Colonic mucosa (tissue), 4 donors: ENCODE measurements at regions not wholly inside any gene's neighbourhood (a gene's known extent, or its start where the extent isn't known, plus 50 kb on each side); places are given as distances from the start of the nearest gene placed in this dataset.

ENCODE experiments used
- DNase-seq: peaks from one replicate; pipeline ENCODE4 v3.0.0-alpha.2; 2020
- H3K27ac ChIP-seq: fragments of 200-600 bp; one replicate; pipeline ENCODE4 v1.8.0; 2021
- H3K27me3 ChIP-seq: fragments of 200-600 bp; one replicate; pipeline ENCODE4 v1.8.0; 2021
- H3K36me3 ChIP-seq: fragments of 200-600 bp; one replicate; pipeline ENCODE4 v1.8.0; 2021
- H3K4me1 ChIP-seq: fragments of 200-600 bp; one replicate; pipeline ENCODE4 v1.8.0; 2021; ENCODE audit warnings: mild to moderate bottlenecking
- H3K4me3 ChIP-seq: fragments of 200-600 bp; one replicate; pipeline ENCODE4 v1.8.0; 2021
- H3K9ac ChIP-seq, 2 donors: one replicate each; pipeline ENCODE4 v1.7.0; 2013; ENCODE audit warnings: control low read depth in 2 of 2, low read depth in 2 of 2, low read length in 2 of 2
- H3K9me3 ChIP-seq: fragments of 200-600 bp; one replicate; pipeline ENCODE4 v1.8.0; 2021
- CTCF ChIP-seq: fragments of 200-600 bp; IDR thresholded peaks from one replicate; pipeline ENCODE4 v1.8.0; 2022; ENCODE audit warnings: antibody characterized with exemption, mild to moderate bottlenecking
- intact Hi-C: fragments of 100-400 bp; cut with DNase I; formaldehyde crosslinking; loops from one replicate; pipeline ENCODE4 v1.14.1; 2022
- donor health status: healthy.
- donor health status: DM: no; HTN: no; CAD: no.
- donor health status: DM: no; HTN: no; CAD: no.

- H3K36me3 ChIP-seq: no peaks in the 10 kb centered on the region
- intact Hi-C loops: no loop called here
- no peak overlapping the region for H3K9ac ChIP-seq
- no peaks in the 10 kb centered on the region for H3K27me3 ChIP-seq
- H3K9me3 ChIP-seq: no peaks in the 10 kb centered on the region
- no peak overlapping the region for H3K4me3 ChIP-seq
- no peak for DNase-seq
- no peaks in the 10 kb centered on the region for H3K4me1 ChIP-seq
- TF ChIP-seq CTCF: no peak
- no peak overlapping the region for H3K27ac ChIP-seq
Measured at GRCh38 chr3:103189941-103190340, 755.1 kb downstream of the ZPLD1 start.

DNA sequence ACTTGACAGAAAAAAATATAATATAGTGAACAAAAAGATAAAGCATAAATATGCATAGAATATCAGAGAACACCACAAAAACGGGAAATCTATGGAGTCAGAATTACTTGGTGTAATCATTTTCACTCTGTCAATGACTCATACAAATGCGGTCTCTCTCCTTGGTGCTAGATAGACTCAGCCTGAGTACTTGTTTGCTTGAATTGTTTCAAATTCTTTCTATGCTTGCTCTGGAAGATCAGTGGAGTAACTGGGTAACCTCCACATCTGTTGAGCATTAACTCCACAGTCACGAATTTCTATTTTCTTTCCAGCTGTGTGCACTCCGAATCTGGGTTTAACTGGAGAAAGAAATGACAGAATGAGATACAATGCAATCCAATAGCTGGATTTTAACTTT lies 760.4 kb downstream of the ZPLD1 start:
- H3K27ac ChIP-seq: no peak overlapping the region
- H3K9me3 ChIP-seq: no peaks in the 10 kb centered on the region
- no peaks in the 10 kb centered on the region for H3K4me1 ChIP-seq
- H3K27me3 ChIP-seq: no peaks in the 10 kb centered on the region
- intact Hi-C loops: no loop called here
- no peak overlapping the region for H3K9ac ChIP-seq
- no peaks in the 10 kb centered on the region for H3K36me3 ChIP-seq
- TF ChIP-seq CTCF: no peak
- DNase-seq: no peak
- no peak overlapping the region for H3K4me3 ChIP-seq

DNA sequence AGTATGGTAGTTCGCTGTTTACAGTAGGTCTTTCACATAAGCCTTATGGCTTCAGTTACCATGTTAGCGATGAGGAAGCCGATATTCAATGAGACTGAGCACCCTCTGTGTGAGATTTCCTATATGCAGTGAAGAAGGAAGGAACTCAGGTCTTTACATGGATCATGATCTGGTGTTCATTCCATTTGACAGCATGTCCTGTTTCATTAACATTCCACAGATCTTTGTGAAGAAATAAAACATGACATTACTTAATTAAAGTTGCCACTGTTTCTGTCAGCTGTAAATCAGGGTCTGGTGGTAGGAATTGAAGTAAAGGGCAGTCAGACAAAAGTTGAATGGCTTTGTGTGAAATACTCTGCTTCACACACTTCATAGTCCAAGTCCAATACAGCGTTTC lies 768.6 kb downstream of the ZPLD1 start:
- H3K27ac ChIP-seq: no peak overlapping the region
- no peak for TF ChIP-seq CTCF
- no peaks in the 10 kb centered on the region for H3K27me3 ChIP-seq
- H3K4me3 ChIP-seq: no peak overlapping the region
- no peaks in the 10 kb centered on the region for H3K9me3 ChIP-seq
- intact Hi-C loops: no loop called here
- no peaks in the 10 kb centered on the region for H3K36me3 ChIP-seq
- H3K4me1 ChIP-seq: no peaks in the 10 kb centered on the region
- H3K9ac ChIP-seq: no peak overlapping the region
- DNase-seq: no peak

- Histone ChIP-seq H3K27ac (no peak overlapping the region), H3K9me3 (no peaks in the 10 kb centered on the region), H3K27me3 (no peaks in the 10 kb centered on the region), H3K36me3 (no peaks in the 10 kb centered on the region), H3K4me3 (no peak overlapping the region), H3K4me1 (no peaks in the 10 kb centered on the region), H3K9ac (no peak overlapping the region)
- intact Hi-C loops: no loop called here
- TF ChIP-seq CTCF: no peak
- DNase-seq: no peak
Measured at GRCh38 chr3:103210583-103210982, 775.8 kb downstream of the ZPLD1 start.

- DNase-seq: no peak
- Histone ChIP-seq H3K9me3 (no peaks in the 10 kb centered on the region), H3K27me3 (no peaks in the 10 kb centered on the region), H3K4me3 (no peak overlapping the region), H3K9ac (no peak overlapping the region), H3K27ac (no peak overlapping the region), H3K4me1 (no peaks in the 10 kb centered on the region), H3K36me3 (no peaks in the 10 kb centered on the region)
- intact Hi-C loops: no loop called here
- no peak for TF ChIP-seq CTCF
Measured at GRCh38 chr3:103218146-103218545, 783.3 kb downstream of the ZPLD1 start.

GRCh38 chr3:103218793-103219192 lies 784.0 kb downstream of the ZPLD1 start:
- H3K27me3 ChIP-seq: no peaks in the 10 kb centered on the region
- intact Hi-C loops: no loop called here

More at GRCh38 chr3:103218793-103219192, 784.0 kb downstream of the ZPLD1 start:
- Histone ChIP-seq H3K4me3 (no peak overlapping the region), H3K4me1 (no peaks in the 10 kb centered on the region), H3K27ac (no peak overlapping the region), H3K36me3 (no peaks in the 10 kb centered on the region), H3K9me3 (no peaks in the 10 kb centered on the region), H3K9ac (no peak overlapping the region)
- TF ChIP-seq CTCF: no peak
- DNase-seq: no peak
